Epithelial cell of proximal tubule (primary cell): ENCODE measurements at regions not wholly inside any gene's neighbourhood (a gene's known extent, or its start where the extent isn't known, plus 50 kb on each side); places are given as distances from the start of the nearest gene placed in this dataset.

ENCODE experiments used
- DNase-seq: peaks from one replicate; pipeline ENCODE4 v3.0.0-alpha.2; 2011; ENCODE audit warnings: low read depth
- H3K4me3 ChIP-seq: 2 replicates; pipeline ENCODE4 v1.5.1; 2011; ENCODE audit warnings: low read depth, mild to moderate bottlenecking, low read length
- CTCF ChIP-seq: conservative IDR thresholded peaks from 2 replicates; pipeline ENCODE4 v1.5.1; 2012; ENCODE audit warnings: low read depth, mild to moderate bottlenecking, low read length

- no peak for TF ChIP-seq CTCF
- no peak overlapping the region for H3K4me3 ChIP-seq
- DNase-seq = peak; percentile 93
These were observed 97.9 kb downstream of the SOD2 start for GRCh38 chr6:159595173-159595572.

GRCh38 chr6:159594750-159595117 is 98.3 kb downstream of the SOD2 start:
- DNase-seq = peak; percentile 62
- TF ChIP-seq CTCF = no peak
- no peak overlapping the region for H3K4me3 ChIP-seq

GRCh38 chr6:159594106-159594749 is 98.8 kb downstream of the SOD2 start:
- no peak overlapping the region for H3K4me3 ChIP-seq
- DNase-seq = peak; percentile 54
- TF ChIP-seq CTCF = no peak

- TF ChIP-seq CTCF = no peak
- DNase-seq = no peak
- no peak overlapping the region for H3K4me3 ChIP-seq
These were observed 102.2 kb downstream of the SOD2 start for GRCh38 chr6:159590835-159591234.

- DNase-seq = no peak
- no peak for TF ChIP-seq CTCF
- H3K4me3 ChIP-seq = no peak overlapping the region
These were observed 106.4 kb downstream of the SOD2 start for GRCh38 chr6:159586684-159587083.

GRCh38 chr6:159582736-159583135 is 110.3 kb downstream of the SOD2 start:
- TF ChIP-seq CTCF = no peak
- no peak for DNase-seq
- H3K4me3 ChIP-seq = no peak overlapping the region

- TF ChIP-seq CTCF = peak; percentile 9
- DNase-seq = no peak
- H3K4me3 ChIP-seq = no peak overlapping the region
These were observed 114.4 kb downstream of the SOD2 start for GRCh38 chr6:159578629-159579028.
